Suprapubic skin (tissue), 3 donors: ENCODE measurements at regions not wholly inside any gene's neighbourhood (a gene's known extent, or its start where the extent isn't known, plus 50 kb on each side); places are given as distances from the start of the nearest gene placed in this dataset.

Experiments used
- POLR2A ChIP-seq, 2 donors: fragments of 450-650 bp; IDR thresholded peaks; one replicate each; pipeline ENCODE4 v1.6.1; 2017; ENCODE audit warnings: antibody characterized with exemption in 2 of 2, mild to moderate bottlenecking in 2 of 2, moderate library complexity in 2 of 2
- TF ChIP-seq, protein P1 (sequence below), 2 donors: fragments of 200-600 bp in 1 of 2; fragments of 450-650 bp in 1 of 2; sonication (generic) in 1 of 2; IDR thresholded peaks; one replicate each; pipeline ENCODE4 v1.5.1; 2016 to 2019; ENCODE audit warnings: antibody characterized with exemption in 2 of 2, mild to moderate bottlenecking in 1 of 2, moderate library complexity in 1 of 2

DNA sequence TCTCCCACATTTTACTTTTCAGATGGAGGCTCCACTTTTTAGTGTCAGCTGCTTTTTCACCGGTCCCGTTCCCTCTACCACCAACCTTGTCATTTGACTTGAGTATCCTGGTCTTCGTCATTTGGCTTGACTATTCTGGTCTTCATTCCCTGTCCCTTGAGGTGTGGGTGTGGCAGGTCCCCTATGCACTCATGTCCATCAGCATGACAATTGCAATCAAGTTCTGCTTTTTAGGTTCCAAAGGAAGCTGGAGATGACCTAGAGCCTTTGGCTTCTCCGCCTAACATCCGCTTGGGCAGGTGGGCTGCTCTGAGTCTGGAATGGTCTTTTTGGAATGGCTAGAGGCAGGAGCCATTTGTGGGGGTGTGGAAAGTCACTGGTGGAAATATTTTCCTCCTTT lies 99.8 kb upstream of the MLN start:
- TF ChIP-seq, protein P1, sequence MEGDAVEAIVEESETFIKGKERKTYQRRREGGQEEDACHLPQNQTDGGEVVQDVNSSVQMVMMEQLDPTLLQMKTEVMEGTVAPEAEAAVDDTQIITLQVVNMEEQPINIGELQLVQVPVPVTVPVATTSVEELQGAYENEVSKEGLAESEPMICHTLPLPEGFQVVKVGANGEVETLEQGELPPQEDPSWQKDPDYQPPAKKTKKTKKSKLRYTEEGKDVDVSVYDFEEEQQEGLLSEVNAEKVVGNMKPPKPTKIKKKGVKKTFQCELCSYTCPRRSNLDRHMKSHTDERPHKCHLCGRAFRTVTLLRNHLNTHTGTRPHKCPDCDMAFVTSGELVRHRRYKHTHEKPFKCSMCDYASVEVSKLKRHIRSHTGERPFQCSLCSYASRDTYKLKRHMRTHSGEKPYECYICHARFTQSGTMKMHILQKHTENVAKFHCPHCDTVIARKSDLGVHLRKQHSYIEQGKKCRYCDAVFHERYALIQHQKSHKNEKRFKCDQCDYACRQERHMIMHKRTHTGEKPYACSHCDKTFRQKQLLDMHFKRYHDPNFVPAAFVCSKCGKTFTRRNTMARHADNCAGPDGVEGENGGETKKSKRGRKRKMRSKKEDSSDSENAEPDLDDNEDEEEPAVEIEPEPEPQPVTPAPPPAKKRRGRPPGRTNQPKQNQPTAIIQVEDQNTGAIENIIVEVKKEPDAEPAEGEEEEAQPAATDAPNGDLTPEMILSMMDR (IDR thresholded peaks at IDR 0.05), result no peak
- TF ChIP-seq POLR2A (IDR thresholded peaks at IDR 0.05), result no peak
